ENCODE measurements at regions not wholly inside any gene's neighbourhood (a gene's known extent, or its start where the extent isn't known, plus 50 kb on each side); places are given as distances from the start of the nearest gene placed in this dataset.

GRCh38 chr9:95777136-95777535 lies 98.4 kb upstream of the ERCC6L2 start:
- H3K36me3 ChIP-seq = no peaks in the 10 kb centered on the region
- peaks cover 0 to 15% (median 0%) of the 10 kb centered on the region in 4 donors for H3K4me1 ChIP-seq
- H3K27me3 ChIP-seq = no peaks in the 10 kb centered on the region
- H3K27ac ChIP-seq = no peak overlapping the region
- TF ChIP-seq CTCF (IDR thresholded peaks at IDR 0.05) (no peak), POLR2A (IDR thresholded peaks at IDR 0.05) (no peak)
- no peak for DNase-seq
- no peaks in the 10 kb centered on the region for H3K9me3 ChIP-seq
- no peak overlapping the region for H3K4me3 ChIP-seq

- TF ChIP-seq POLR2A (IDR thresholded peaks at IDR 0.05) (no peak), CTCF (IDR thresholded peaks at IDR 0.05) (no peak)
- H3K27me3 ChIP-seq = no peaks in the 10 kb centered on the region
- H3K36me3 ChIP-seq = no peaks in the 10 kb centered on the region
- H3K4me3 ChIP-seq = no peak overlapping the region
- H3K4me1 ChIP-seq = peaks cover 0 to 25% (median 0%) of the 10 kb centered on the region in 4 donors
- H3K9me3 ChIP-seq = no peaks in the 10 kb centered on the region
- DNase-seq = no peak
- no peak overlapping the region for H3K27ac ChIP-seq
Measured at GRCh38 chr9:95776176-95776575, 99.3 kb upstream of the ERCC6L2 start.

GRCh38 chr9:95775191-95775590 lies 100.3 kb upstream of the ERCC6L2 start:
- no peak for DNase-seq
- H3K4me1 ChIP-seq = peaks cover 0 to 31% (median 0%) of the 10 kb centered on the region in 4 donors
- no peak overlapping the region for H3K4me3 ChIP-seq
- no peak overlapping the region for H3K27ac ChIP-seq
- no peaks in the 10 kb centered on the region for H3K36me3 ChIP-seq
- no peaks in the 10 kb centered on the region for H3K27me3 ChIP-seq
- no peak for TF ChIP-seq POLR2A (IDR thresholded peaks at IDR 0.05)
- no peaks in the 10 kb centered on the region for H3K9me3 ChIP-seq

- TF ChIP-seq POLR2A (IDR thresholded peaks at IDR 0.05) = no peak
- no peak for TF ChIP-seq CTCF (IDR thresholded peaks at IDR 0.05)
- Histone ChIP-seq H3K27me3 (no peaks in the 10 kb centered on the region), H3K9me3 (no peaks in the 10 kb centered on the region), H3K4me3 (no peak overlapping the region), H3K4me1 (peaks cover 0 to 31% (median 0%) of the 10 kb centered on the region in 4 donors), H3K27ac (peak overlapping the region; percentile 51 to 77 (median 67)), H3K36me3 (no peaks in the 10 kb centered on the region)
- no peak for DNase-seq
Measured at GRCh38 chr9:95773053-95773418, 102.5 kb upstream of the ERCC6L2 start.

GRCh38 chr9:95772320-95773052 lies 103.0 kb upstream of the ERCC6L2 start:
- H3K27ac ChIP-seq = peak overlapping the region; percentile 51 to 77 (median 67)
- H3K4me1 ChIP-seq = peaks cover 0 to 31% (median 0%) of the 10 kb centered on the region in 4 donors
- DNase-seq = peak in 2 of 3 donors; percentile 65 to 67
- peak overlapping the region in 1 of 4 donors; percentile 6 for H3K4me3 ChIP-seq
- H3K9me3 ChIP-seq = no peaks in the 10 kb centered on the region
- TF ChIP-seq POLR2A (IDR thresholded peaks at IDR 0.05) = no peak
- TF ChIP-seq CTCF (IDR thresholded peaks at IDR 0.05) = peak in 2 of 6 experiments; percentile 7 to 23
- no peaks in the 10 kb centered on the region for H3K36me3 ChIP-seq
- H3K27me3 ChIP-seq = no peaks in the 10 kb centered on the region

GRCh38 chr9:95771556-95772246 lies 103.8 kb upstream of the ERCC6L2 start:
- peak overlapping the region; percentile 51 to 77 (median 67) for H3K27ac ChIP-seq
- TF ChIP-seq CTCF (IDR thresholded peaks at IDR 0.05) = no peak
- no peak for DNase-seq

More at GRCh38 chr9:95771556-95772246, 103.8 kb upstream of the ERCC6L2 start:
- Histone ChIP-seq H3K27me3 (no peaks in the 10 kb centered on the region), H3K9me3 (no peaks in the 10 kb centered on the region), H3K36me3 (no peaks in the 10 kb centered on the region), H3K4me3 (no peak overlapping the region), H3K4me1 (peaks cover 0 to 31% (median 0%) of the 10 kb centered on the region in 4 donors)
